ENCODE measurements at regions not wholly inside any gene's neighbourhood (a gene's known extent, or its start where the extent isn't known, plus 50 kb on each side); places are given as distances from the start of the nearest gene placed in this dataset.

DNA sequence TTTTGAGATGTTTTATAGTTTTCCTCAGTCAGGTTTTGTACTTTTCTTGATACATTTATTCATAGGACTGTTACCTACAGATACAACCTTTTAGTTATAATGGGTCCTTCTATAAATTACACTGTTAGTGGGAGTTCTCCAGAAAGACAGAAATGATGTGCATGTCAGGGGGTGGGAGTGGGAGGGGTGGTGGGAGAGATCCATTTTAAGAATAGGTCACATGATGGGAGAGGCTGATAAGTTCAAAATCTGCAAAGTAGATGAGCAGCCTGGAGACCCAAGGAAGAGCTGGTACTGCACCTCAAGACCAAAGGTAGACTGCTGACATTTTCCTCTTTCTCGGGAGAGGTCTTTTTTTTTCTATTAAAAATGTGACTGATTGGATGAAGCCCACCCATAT lies 408.0 kb upstream of the GJE1 start:
- no peak for DNase-seq (ENCODE audit: low spot score)
- TF ChIP-seq, protein P1, sequence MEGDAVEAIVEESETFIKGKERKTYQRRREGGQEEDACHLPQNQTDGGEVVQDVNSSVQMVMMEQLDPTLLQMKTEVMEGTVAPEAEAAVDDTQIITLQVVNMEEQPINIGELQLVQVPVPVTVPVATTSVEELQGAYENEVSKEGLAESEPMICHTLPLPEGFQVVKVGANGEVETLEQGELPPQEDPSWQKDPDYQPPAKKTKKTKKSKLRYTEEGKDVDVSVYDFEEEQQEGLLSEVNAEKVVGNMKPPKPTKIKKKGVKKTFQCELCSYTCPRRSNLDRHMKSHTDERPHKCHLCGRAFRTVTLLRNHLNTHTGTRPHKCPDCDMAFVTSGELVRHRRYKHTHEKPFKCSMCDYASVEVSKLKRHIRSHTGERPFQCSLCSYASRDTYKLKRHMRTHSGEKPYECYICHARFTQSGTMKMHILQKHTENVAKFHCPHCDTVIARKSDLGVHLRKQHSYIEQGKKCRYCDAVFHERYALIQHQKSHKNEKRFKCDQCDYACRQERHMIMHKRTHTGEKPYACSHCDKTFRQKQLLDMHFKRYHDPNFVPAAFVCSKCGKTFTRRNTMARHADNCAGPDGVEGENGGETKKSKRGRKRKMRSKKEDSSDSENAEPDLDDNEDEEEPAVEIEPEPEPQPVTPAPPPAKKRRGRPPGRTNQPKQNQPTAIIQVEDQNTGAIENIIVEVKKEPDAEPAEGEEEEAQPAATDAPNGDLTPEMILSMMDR (IDR thresholded peaks at IDR 0.05) = no peak
- ATAC-seq (ENCODE audit: low FRiP score) = no peak

DNA sequence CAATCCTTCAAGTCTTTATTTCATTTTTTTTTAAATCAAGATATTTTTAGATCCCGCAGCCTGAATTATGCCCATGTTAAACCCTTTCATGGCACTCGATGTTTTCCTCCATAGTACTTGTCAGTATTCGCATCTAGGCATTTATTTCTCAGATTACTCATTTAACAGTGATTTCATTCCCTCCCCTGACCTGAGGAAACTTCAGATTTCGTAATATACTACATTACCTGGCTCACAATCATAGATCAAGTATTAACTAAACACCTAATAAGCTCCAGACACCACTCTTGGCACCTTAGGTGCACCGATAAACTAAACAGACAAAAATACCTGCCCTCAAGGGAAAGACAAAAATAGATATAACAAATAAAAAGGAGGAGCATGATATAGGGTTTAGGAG lies 413.2 kb upstream of the GJE1 start:
- DNase-seq (ENCODE audit: low spot score) (no peak), ATAC-seq (ENCODE audit: low FRiP score) (no peak)
- TF ChIP-seq, protein P1 (IDR thresholded peaks at IDR 0.05) = no peak

DNA sequence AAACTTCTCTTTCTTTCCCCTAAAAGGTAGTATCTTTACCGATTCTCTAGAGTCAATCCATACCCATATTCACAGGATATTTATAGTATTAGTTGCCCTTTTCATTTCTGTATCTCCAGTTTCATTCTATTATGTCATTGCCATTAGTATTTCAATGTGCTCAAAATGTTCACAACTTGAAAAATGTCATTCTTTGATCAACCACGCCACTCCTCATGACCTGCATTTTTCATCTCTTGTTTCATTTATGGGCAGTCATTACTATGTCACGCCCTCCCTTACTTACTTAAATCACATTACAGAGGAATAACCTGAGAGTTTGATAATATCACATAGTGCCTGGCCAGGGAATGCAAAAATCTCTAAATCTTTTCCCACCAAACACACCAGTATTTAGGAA lies 427.3 kb upstream of the GJE1 start:
- TF ChIP-seq, protein P1 (IDR thresholded peaks at IDR 0.05) = no peak
- DNase-seq (ENCODE audit: low spot score) = no peak
- ATAC-seq (ENCODE audit: low FRiP score) = no peak

DNA sequence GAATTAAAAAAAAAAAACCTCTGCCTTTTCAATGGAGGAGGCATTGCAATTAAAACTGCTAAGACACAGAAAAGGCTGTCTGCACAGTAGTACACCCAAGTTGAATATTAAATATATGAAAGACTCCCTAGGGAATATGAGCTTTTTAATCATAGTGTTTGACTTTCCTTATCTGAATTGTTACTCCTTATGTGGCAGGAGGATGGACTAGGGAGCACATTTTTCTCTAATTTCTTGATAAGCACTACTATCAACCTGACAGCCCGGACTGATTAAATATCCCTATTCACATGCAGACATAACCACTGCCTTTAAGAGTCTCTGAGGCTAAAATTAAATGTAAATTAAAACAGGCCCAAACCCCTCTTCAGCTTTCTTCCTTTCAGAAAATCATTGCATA lies 428.6 kb upstream of the GJE1 start:
- DNase-seq (ENCODE audit: low spot score) = no peak
- TF ChIP-seq, protein P1 (IDR thresholded peaks at IDR 0.05) = no peak
- ATAC-seq (ENCODE audit: low FRiP score) = no peak

DNA sequence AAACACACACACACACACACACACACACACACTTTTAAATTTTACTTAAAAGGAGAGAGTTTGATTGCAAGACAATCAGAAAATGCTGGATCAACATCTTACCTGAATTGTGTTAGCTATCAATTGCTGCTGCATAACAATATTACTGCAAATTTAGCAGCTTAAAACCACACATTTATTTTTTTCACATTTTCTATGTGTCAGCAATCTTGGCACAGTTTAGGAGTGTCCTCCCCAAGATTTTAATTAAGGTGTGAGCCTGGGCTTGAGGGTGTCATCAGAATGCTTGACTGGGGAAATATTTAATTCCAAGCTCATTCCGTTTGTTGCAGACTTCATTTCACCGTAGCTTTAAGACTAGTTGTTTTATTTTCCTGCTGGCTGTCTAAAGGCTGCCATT lies 431.0 kb upstream of the GJE1 start:
- no peak for ATAC-seq (ENCODE audit: low FRiP score)
- TF ChIP-seq, protein P1 (IDR thresholded peaks at IDR 0.05) = no peak
- DNase-seq (ENCODE audit: low spot score) = no peak

DNA sequence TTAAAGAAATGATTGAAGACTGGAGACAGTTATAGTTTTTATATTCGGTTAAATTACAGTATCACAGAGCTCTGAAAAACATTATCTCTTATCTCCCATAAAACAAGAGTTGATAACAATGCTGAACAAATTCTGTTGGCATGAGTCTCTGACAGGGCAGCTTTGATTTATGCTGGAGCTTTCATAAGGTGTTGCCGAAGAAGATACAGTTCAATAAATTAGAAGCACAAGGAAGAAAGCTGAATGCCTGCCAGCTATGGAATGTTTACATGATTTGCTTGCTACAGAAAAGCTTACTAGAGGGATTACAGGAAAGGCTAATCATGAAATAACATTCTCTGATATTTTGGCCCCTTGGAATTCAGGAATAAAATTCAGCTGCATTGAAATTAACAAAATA lies 431.9 kb upstream of the GJE1 start:
- ATAC-seq (ENCODE audit: low FRiP score) (no peak), DNase-seq (ENCODE audit: low spot score) (no peak)
- TF ChIP-seq, protein P1 (IDR thresholded peaks at IDR 0.05) = no peak

DNA sequence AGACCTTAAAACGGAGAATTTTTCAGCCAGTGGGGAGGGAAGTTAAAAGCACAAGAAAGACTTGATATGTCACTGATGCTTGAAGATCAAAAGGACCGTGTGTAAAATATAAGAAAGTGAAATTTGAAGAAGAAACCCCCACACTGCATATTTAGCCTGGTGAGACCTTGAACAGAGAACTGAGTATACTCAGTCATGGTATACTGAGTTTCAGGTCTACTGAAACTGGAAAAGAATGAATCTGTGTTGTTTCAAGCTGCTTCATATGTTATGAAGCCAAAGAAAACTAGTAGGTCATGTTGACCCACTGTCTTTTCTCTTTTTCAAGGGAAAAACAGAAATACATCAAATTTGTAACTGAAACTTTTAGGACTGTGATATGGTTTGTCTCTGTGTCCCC lies 443.8 kb upstream of the GJE1 start:
- no peak for DNase-seq (ENCODE audit: low spot score)
- TF ChIP-seq, protein P1 (IDR thresholded peaks at IDR 0.05) = no peak
- no peak for ATAC-seq (ENCODE audit: low FRiP score)
